Loucy (cell line): ENCODE measurements at regions not wholly inside any gene's neighbourhood (a gene's known extent, or its start where the extent isn't known, plus 50 kb on each side); places are given as distances from the start of the nearest gene placed in this dataset.

ENCODE experiments used
- EZH2phosphoT487 ChIP-seq: fragments of 200-600 bp; IDR thresholded peaks from 2 replicates; pipeline ENCODE4 v1.6.1; 2018; ENCODE audit warnings: antibody characterized with exemption, mild to moderate bottlenecking, moderate library complexity, borderline replicate concordance
- TF ChIP-seq, protein P1 (sequence below): fragments of 200-600 bp; sonication (generic); conservative IDR thresholded peaks from 2 replicates; pipeline ENCODE4 v1.5.1; 2014; ENCODE audit warnings: mild to moderate bottlenecking, antibody characterized with exemption, low read length

DNA sequence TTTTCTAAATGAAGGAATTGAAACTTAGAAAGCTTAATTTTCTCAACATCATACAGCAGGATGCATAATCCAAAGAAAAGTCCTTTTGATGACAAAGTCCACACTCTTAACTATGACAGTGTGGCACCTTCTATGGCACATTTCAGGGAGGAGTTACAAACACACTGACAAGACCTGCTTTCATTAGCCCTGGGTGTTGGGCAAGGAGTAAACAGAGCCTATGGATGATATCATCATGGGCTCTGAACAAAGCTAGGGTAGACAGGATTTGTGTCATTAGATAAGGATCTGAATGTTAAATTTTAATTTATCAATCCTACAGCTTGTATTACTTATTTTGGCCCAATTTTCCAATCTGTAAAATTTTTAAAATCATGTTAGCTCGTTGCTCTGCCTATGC, 62.6 kb upstream of the DENND1B start:
- TF ChIP-seq, protein P1, sequence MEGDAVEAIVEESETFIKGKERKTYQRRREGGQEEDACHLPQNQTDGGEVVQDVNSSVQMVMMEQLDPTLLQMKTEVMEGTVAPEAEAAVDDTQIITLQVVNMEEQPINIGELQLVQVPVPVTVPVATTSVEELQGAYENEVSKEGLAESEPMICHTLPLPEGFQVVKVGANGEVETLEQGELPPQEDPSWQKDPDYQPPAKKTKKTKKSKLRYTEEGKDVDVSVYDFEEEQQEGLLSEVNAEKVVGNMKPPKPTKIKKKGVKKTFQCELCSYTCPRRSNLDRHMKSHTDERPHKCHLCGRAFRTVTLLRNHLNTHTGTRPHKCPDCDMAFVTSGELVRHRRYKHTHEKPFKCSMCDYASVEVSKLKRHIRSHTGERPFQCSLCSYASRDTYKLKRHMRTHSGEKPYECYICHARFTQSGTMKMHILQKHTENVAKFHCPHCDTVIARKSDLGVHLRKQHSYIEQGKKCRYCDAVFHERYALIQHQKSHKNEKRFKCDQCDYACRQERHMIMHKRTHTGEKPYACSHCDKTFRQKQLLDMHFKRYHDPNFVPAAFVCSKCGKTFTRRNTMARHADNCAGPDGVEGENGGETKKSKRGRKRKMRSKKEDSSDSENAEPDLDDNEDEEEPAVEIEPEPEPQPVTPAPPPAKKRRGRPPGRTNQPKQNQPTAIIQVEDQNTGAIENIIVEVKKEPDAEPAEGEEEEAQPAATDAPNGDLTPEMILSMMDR, result no peak
- no peak for TF ChIP-seq EZH2phosphoT487
